Liver (tissue), 3 donors: ENCODE measurements at regions not wholly inside any gene's neighbourhood (a gene's known extent, or its start where the extent isn't known, plus 50 kb on each side); places are given as distances from the start of the nearest gene placed in this dataset.

Source experiments
- CTCF ChIP-seq: fragments of 150-350 bp; IDR thresholded peaks from 2 replicates; pipeline ENCODE4 v1.5.1; 2017; ENCODE audit warnings: improper control_type of control experiment, low read depth, low read length; ENCODE audit not compliant: missing input control
- GABPA ChIP-seq, 2 donors: IDR thresholded peaks in 1 of 2; conservative IDR thresholded peaks in 1 of 2; 2 replicates each; pipeline ENCODE4 v1.6.1; 2016; ENCODE audit warnings: antibody characterized with exemption in 2 of 2, mild to moderate bottlenecking in 1 of 2, moderate library complexity in 1 of 2
- donor health status: healthy.
- donor health status: healthy.

- no peak for TF ChIP-seq CTCF
- no peak for TF ChIP-seq GABPA (IDR thresholded peaks at IDR 0.05 in 1 of 2, conservative IDR thresholded peaks at IDR 0.05 in 1 of 2)
These were observed 152.0 kb downstream of the RPS24 start for GRCh38 chr10:78185693-78186055.
